Osteocyte (in vitro differentiated cells): ENCODE measurements at regions not wholly inside any gene's neighbourhood (a gene's known extent, or its start where the extent isn't known, plus 50 kb on each side); places are given as distances from the start of the nearest gene placed in this dataset.

Experiments used
- DNase-seq: peaks from one replicate; pipeline ENCODE4 v3.0.0; 2021; ENCODE audit warnings: mixed read lengths; ENCODE audit not compliant: unreplicated experiment; ENCODE audit errors: extremely low spot score
- H3K27ac Mint-ChIP-seq: one replicate; pipeline ENCODE4 v1.8.0; 2021; ENCODE audit warnings: mild to moderate bottlenecking, mixed read lengths; ENCODE audit not compliant: unreplicated experiment
- H3K27me3 Mint-ChIP-seq: one replicate; pipeline ENCODE4 v1.8.0; 2021; ENCODE audit warnings: mixed read lengths; ENCODE audit not compliant: unreplicated experiment
- H3K36me3 Mint-ChIP-seq: one replicate; pipeline ENCODE4 v1.8.0; 2021; ENCODE audit warnings: mixed read lengths; ENCODE audit not compliant: unreplicated experiment
- H3K4me1 Mint-ChIP-seq: one replicate; pipeline ENCODE4 v1.8.0; 2021; ENCODE audit warnings: mixed read lengths; ENCODE audit not compliant: unreplicated experiment
- H3K4me3 Mint-ChIP-seq: one replicate; pipeline ENCODE4 v1.8.0; 2021; ENCODE audit warnings: mild to moderate bottlenecking, moderate library complexity, mixed read lengths; ENCODE audit not compliant: unreplicated experiment
- H3K9me3 Mint-ChIP-seq: one replicate; pipeline ENCODE4 v1.8.0; 2021; ENCODE audit warnings: mixed read lengths; ENCODE audit not compliant: unreplicated experiment
- CTCF ChIP-seq: fragments of 200-600 bp; sonication (generic); IDR thresholded peaks from 2 replicates; pipeline ENCODE4 v1.5.0; 2021; ENCODE audit warnings: antibody characterized with exemption, mild to moderate bottlenecking, moderate library complexity

DNA sequence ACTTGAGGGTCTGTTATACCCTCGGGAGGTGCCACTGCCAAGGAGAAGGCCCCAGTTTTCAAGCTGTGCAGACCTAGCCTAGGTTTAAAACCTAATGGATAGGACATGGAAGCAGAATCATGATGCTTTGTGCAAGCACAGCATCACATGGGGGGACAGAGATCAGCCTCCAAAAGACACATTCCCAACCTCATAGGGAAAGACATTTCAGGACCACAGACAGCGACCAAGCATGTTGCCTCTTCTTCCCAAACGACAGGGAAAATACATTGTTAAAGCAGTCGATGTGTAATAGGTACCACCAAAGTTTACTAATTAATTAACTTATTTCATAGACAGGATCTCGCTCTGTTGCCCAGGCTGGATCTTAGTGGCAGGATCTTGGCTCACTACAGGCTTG lies 573.9 kb downstream of the TCERG1L start:
- H3K4me3 Mint-ChIP-seq = no peak overlapping the region
- no peak for DNase-seq
- H3K36me3 Mint-ChIP-seq = no peaks in the 10 kb centered on the region
- no peak for TF ChIP-seq CTCF
- H3K27ac Mint-ChIP-seq = no peak overlapping the region
- H3K9me3 Mint-ChIP-seq = peaks cover 50% of the 10 kb centered on the region
- no peaks in the 10 kb centered on the region for H3K4me1 Mint-ChIP-seq
- no peaks in the 10 kb centered on the region for H3K27me3 Mint-ChIP-seq

DNA sequence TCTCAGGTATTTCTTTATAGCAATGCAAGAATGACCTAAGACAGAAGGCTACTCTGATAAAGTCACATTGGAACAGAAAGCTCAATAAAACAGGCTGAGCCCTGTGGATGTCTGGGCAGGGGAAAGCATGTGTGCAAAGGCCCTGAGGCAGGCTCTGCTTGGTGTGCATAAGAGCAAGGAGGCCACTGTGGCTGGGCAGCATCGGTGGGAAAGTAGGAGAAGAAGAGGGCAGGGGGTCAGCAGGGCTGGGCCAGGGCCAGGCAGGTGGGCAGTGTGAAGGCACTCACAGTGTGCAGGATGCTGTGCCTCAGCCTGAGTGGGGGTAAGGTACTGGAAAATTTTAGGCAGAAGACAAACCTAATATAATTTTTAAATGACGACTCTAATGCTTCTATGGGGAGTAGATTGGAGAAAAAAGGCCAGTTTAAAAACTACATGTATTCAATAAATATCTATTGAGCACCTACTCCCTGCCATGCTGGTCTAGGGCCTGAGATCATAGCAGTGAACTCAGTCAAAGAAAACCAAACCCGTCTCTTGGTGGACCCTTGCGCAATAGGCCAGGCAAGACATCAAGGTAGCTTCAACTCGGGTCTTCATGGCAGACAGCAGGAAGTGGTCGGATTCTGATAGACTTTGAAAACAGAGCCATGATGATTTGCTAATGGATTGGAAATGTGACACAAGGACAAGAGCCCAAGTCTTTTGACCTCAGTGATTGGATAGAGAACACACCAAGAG lies 572.3 kb downstream of the TCERG1L start:
- H3K36me3 Mint-ChIP-seq = no peaks in the 10 kb centered on the region
- no peaks in the 10 kb centered on the region for H3K4me1 Mint-ChIP-seq
- no peak for DNase-seq
- H3K27me3 Mint-ChIP-seq = no peaks in the 10 kb centered on the region
- peaks cover 40% of the 10 kb centered on the region for H3K9me3 Mint-ChIP-seq
- no peak for TF ChIP-seq CTCF
- no peak overlapping the region for H3K27ac Mint-ChIP-seq
- no peak overlapping the region for H3K4me3 Mint-ChIP-seq

GRCh38 chr10:130739757-130740145 lies 571.8 kb downstream of the TCERG1L start:
- Mint-ChIP-seq H3K27me3 (no peaks in the 10 kb centered on the region), H3K9me3 (peaks cover 34% of the 10 kb centered on the region), H3K4me3 (no peak overlapping the region), H3K27ac (no peak overlapping the region), H3K36me3 (no peaks in the 10 kb centered on the region), H3K4me1 (no peaks in the 10 kb centered on the region)
- no peak for TF ChIP-seq CTCF
- no peak for DNase-seq

DNA sequence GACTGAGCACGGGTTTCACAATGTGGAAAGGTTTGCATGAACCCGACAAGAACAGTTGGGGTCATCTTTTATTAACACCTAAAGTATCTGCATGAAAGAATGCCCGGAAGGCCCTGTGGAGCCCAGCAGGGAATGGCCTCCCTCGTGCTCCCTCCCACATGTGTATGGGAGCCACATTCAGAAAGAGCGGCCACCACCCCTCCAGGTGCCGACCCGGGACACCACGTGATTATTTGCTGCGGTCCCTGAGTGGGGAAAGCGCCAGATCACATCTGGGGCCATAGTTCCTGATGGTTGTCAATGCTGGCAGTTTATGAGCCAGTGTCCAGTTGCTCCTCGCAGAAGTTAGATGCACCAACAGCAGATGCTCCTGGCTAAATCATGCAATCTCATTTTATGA lies 571.4 kb downstream of the TCERG1L start:
- no peak for DNase-seq
- TF ChIP-seq CTCF = no peak
- Mint-ChIP-seq H3K4me1 (no peaks in the 10 kb centered on the region), H3K27me3 (no peaks in the 10 kb centered on the region), H3K36me3 (no peaks in the 10 kb centered on the region), H3K9me3 (peaks cover 31% of the 10 kb centered on the region), H3K27ac (no peak overlapping the region), H3K4me3 (no peak overlapping the region)

DNA sequence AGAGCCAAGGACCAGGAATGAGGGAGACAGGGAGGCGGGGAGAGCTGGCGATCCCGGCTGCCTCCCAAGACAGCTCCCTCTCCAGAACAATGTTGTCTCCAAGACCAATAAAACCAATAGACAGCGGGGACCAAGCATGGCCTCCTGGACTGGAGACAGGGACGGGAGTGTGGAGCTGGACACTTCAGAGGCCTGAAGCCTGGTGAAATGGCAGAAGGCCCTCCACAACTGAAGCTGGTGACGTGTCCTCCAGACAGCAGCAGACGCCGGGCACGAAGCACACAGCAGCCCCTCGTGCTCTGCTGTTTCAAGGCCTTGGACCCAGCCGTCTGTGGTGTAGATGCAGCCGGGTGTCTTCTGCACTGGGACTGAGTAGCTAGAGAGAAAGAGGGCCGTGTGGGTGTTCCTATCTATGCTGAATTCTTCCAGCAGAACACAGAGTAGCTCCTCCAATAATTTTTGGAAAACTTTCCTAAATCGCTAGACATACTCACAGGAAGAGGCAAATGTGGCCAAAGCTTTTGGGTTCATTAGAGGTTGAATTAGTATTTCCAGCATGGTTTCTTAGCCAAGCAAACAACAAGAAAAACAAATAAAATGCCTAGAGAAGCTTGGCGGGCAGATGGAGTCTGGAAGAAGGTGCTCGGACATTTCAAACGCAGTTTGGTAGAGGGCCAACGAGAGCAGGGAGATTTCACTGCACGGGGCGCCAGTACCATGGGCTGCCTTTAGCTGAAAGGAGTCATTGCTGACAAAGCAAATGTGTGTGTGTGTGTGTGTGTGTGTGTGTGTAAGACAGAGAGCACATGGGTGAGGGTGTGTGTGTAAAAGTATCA lies 570.4 kb downstream of the TCERG1L start:
- no peak overlapping the region for H3K27ac Mint-ChIP-seq
- H3K9me3 Mint-ChIP-seq = peaks cover 25% of the 10 kb centered on the region
- no peak for TF ChIP-seq CTCF
- H3K27me3 Mint-ChIP-seq = no peaks in the 10 kb centered on the region
- DNase-seq = no peak
- H3K4me1 Mint-ChIP-seq = no peaks in the 10 kb centered on the region
- no peaks in the 10 kb centered on the region for H3K36me3 Mint-ChIP-seq
- no peak overlapping the region for H3K4me3 Mint-ChIP-seq
